ENCODE measurements at regions not wholly inside any gene's neighbourhood (a gene's known extent, or its start where the extent isn't known, plus 50 kb on each side); places are given as distances from the start of the nearest gene placed in this dataset.
"Not testable (repeated sequence)": the region's sequence is repeated elsewhere in the genome, so short reads cannot be mapped to it uniquely, and the experiment has no call there.

DNA sequence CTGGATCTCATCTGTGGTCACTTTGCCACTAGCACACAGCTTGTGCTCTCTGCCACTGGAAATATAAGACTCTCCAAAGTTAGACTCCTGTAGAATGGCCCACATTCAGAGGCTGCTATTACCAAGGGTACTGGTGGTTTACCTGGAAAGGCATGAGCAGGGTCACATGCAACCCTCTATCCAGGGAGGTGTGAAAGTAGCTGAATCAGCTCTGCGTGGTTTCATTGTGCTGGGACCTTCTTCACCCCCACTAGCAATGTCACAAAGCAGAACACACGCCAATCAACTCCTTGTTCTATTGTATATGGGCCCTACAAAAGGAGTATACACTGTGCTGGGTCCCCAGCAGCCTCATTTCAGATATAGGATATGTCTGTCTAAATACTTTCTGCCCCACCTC lies 353.6 kb upstream of the AUTS2 start:
- no peak for DNase-seq
- no peak overlapping the region for H3K4me3 ChIP-seq
- H3K4me1 ChIP-seq: peaks cover 0 to 5% of the 10 kb centered on the region in 2 donors
- no peaks in the 10 kb centered on the region for H3K36me3 ChIP-seq
- no peaks in the 10 kb centered on the region for H3K27me3 ChIP-seq
- no peaks in the 10 kb centered on the region for H3K9me3 ChIP-seq
- no peak overlapping the region for H3K27ac ChIP-seq
- no peak for ATAC-seq
- intact Hi-C loops (cut with DNase I): no loop called here
- TF ChIP-seq, protein P1, sequence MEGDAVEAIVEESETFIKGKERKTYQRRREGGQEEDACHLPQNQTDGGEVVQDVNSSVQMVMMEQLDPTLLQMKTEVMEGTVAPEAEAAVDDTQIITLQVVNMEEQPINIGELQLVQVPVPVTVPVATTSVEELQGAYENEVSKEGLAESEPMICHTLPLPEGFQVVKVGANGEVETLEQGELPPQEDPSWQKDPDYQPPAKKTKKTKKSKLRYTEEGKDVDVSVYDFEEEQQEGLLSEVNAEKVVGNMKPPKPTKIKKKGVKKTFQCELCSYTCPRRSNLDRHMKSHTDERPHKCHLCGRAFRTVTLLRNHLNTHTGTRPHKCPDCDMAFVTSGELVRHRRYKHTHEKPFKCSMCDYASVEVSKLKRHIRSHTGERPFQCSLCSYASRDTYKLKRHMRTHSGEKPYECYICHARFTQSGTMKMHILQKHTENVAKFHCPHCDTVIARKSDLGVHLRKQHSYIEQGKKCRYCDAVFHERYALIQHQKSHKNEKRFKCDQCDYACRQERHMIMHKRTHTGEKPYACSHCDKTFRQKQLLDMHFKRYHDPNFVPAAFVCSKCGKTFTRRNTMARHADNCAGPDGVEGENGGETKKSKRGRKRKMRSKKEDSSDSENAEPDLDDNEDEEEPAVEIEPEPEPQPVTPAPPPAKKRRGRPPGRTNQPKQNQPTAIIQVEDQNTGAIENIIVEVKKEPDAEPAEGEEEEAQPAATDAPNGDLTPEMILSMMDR (IDR thresholded peaks at IDR 0.05): no peak

- DNase-seq (no peak), ATAC-seq (no peak)
- intact Hi-C loops (cut with DNase I): no loop called here
- Histone ChIP-seq H3K27ac (no peak overlapping the region), H3K36me3 (no peaks in the 10 kb centered on the region), H3K9me3 (no peaks in the 10 kb centered on the region), H3K4me3 (no peak overlapping the region), H3K27me3 (no peaks in the 10 kb centered on the region), H3K4me1 (peaks cover 0 to 5% of the 10 kb centered on the region in 2 donors)
- TF ChIP-seq, protein P1 (IDR thresholded peaks at IDR 0.05): no peak
Observed at GRCh38 chr7:69245646-69246045, 352.6 kb upstream of the AUTS2 start.

GRCh38 chr7:69246758-69247157 lies 351.5 kb upstream of the AUTS2 start:
- TF ChIP-seq, protein P1 (IDR thresholded peaks at IDR 0.05): no peak
- DNase-seq (no peak), ATAC-seq (peak; percentile 22)
- H3K4me1 ChIP-seq: peaks cover 0 to 5% of the 10 kb centered on the region in 2 donors
- H3K27ac ChIP-seq: no peak overlapping the region
- no peaks in the 10 kb centered on the region for H3K9me3 ChIP-seq
- intact Hi-C loops (cut with DNase I): no loop called here
- H3K36me3 ChIP-seq: no peaks in the 10 kb centered on the region
- H3K27me3 ChIP-seq: no peaks in the 10 kb centered on the region
- H3K4me3 ChIP-seq: no peak overlapping the region

DNA sequence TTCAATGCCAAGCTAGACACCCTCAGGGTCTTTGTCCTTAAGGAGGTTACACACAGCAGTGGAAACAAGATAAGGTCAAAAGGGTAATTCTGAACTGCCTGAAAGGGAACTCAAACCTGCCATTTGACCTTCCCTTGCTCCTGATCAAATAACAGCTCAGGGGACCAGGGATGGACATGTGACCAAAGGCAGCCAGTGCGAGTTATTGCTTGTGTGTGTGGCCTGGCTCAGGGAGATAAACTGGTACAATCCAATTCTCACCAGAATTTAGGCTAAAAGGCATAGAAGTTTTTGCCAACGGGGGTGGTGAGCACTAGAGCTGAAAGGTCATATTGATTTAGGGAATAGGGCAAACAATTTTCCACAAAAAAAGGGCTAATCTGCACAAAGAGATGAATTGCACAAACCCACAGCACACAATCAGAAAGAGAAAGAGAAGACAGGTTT lies 349.9 kb upstream of the AUTS2 start:
- H3K9me3 ChIP-seq; H3K4me3 ChIP-seq; H3K4me1 ChIP-seq; ATAC-seq; DNase-seq; H3K27ac ChIP-seq; H3K27me3 ChIP-seq; intact Hi-C loops (cut with DNase I); H3K36me3 ChIP-seq: not testable (repeated sequence)

DNA sequence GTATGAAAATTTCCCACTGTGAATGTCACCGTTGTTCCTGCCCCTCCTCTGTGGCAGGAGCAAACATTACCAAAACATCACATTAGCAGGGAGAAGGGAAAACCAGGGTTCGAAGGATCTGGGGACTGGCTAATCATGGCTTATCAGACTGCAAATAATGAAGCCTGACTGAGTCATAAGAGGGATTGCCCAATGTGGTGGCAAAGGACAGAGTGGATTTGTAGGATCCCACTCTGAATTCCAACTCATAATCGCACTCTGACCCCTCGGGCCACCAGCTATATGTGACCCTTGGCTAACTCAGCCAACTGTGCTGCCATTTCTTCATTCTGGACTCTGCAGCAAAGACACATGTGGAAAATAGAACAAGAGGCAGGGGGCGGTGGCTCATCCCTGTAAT lies 347.3 kb upstream of the AUTS2 start:
- Histone ChIP-seq H3K4me1 (peaks cover 0 to 5% of the 10 kb centered on the region in 2 donors), H3K36me3 (no peaks in the 10 kb centered on the region), H3K9me3 (no peaks in the 10 kb centered on the region), H3K4me3 (no peak overlapping the region), H3K27me3 (no peaks in the 10 kb centered on the region), H3K27ac (no peak overlapping the region)
- TF ChIP-seq, protein P1 (IDR thresholded peaks at IDR 0.05): no peak
- ATAC-seq: no peak
- intact Hi-C loops (cut with DNase I): no loop called here
- no peak for DNase-seq

GRCh38 chr7:69254643-69255042 lies 343.6 kb upstream of the AUTS2 start:
- TF ChIP-seq, protein P1 (IDR thresholded peaks at IDR 0.05): no peak
- intact Hi-C loops (cut with DNase I): no loop called here
- ATAC-seq: no peak
- H3K9me3 ChIP-seq: no peaks in the 10 kb centered on the region
- H3K27me3 ChIP-seq: peaks cover 0 to 7% of the 10 kb centered on the region in 2 donors
- DNase-seq: no peak
- no peak overlapping the region for H3K27ac ChIP-seq
- no peak overlapping the region for H3K4me3 ChIP-seq
- no peaks in the 10 kb centered on the region for H3K36me3 ChIP-seq
- H3K4me1 ChIP-seq: no peaks in the 10 kb centered on the region
